Tibial artery (tissue), 4 donors: ENCODE measurements at regions not wholly inside any gene's neighbourhood (a gene's known extent, or its start where the extent isn't known, plus 50 kb on each side); places are given as distances from the start of the nearest gene placed in this dataset.
A peak's percentile ranks its signal among the peaks of the same experiment; 100 is the strongest.

Experiments used
- DNase-seq, 2 donors: peaks; one replicate each; pipeline ENCODE4 v3.0.0-alpha.2; 2019
- H3K27ac ChIP-seq, 2 donors: fragments of 200-600 bp; sonication (generic) in 1 of 2; 1 replicate in 1 of 2; 2 replicates in 1 of 2; pipeline ENCODE4 v1.5.1; 2018 to 2019; ENCODE audit warnings: mild to moderate bottlenecking in 1 of 2
- H3K27me3 ChIP-seq, 2 donors: fragments of 200-600 bp; sonication (generic) in 1 of 2; one replicate each; pipeline versions ENCODE4 v1.5.1 to v1.6.0; 2016 to 2019
- H3K36me3 ChIP-seq, 3 donors: fragments of 200-600 bp; sonication (generic) in 2 of 3; one replicate each; pipeline ENCODE4 v1.5.1; 2016 to 2019; ENCODE audit warnings: mild to moderate bottlenecking in 2 of 3
- H3K4me1 ChIP-seq, 4 donors: fragments of 200-600 bp; sonication (generic) in 2 of 4; 1 replicate in 3 of 4; 2 replicates in 1 of 4; pipeline ENCODE4 v1.5.1; 2016 to 2019
- H3K4me3 ChIP-seq, 2 donors: fragments of 200-600 bp; sonication (generic) in 1 of 2; 1 replicate in 1 of 2; 2 replicates in 1 of 2; pipeline ENCODE4 v1.5.1; 2018 to 2019; ENCODE audit warnings: mild to moderate bottlenecking in 2 of 2
- H3K9me3 ChIP-seq, 3 donors: fragments of 200-600 bp; sonication (generic) in 1 of 3; one replicate each; pipeline ENCODE4 v1.5.1; 2016 to 2019
- intact Hi-C: fragments of 100-400 bp; cut with DNase I; formaldehyde crosslinking; loops from one replicate; pipeline ENCODE4 v1.15.0; 2023; ENCODE audit warnings: low total_unique reads
- TF ChIP-seq, protein P1 (sequence below), 2 experiments: fragments of 200-600 bp in 1 of 2; fragments of 450-650 bp in 1 of 2; IDR thresholded peaks; one replicate each; pipeline ENCODE4 v1.5.1; 2017 to 2019; ENCODE audit warnings: antibody characterized with exemption in 2 of 2, mild to moderate bottlenecking in 1 of 2, moderate library complexity in 1 of 2

DNA sequence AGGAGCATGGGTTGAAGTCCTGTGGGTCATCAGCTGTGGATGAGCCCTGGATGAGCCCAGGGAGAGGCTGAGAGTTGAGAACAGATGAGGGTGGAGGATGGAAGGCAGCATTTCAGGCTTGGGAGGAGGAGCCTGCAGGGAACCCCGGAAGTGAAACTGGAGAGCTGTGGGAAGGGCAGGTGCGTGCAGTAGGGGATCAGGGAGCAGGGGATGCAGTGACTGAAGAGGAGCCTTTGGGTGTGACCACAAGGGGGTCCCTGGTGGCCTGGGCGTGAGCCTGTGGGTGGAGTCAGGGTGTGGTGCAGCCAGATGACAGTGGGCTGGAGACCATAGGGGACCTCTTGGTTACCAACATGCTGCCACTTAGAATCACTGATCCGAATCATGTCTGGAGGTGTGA lies 115.5 kb downstream of the PAPOLA start:
- intact Hi-C loops = no loop called here
- H3K4me1 ChIP-seq = no peaks in the 10 kb centered on the region
- H3K27ac ChIP-seq = no peak overlapping the region
- no peak overlapping the region for H3K4me3 ChIP-seq
- no peaks in the 10 kb centered on the region for H3K9me3 ChIP-seq
- TF ChIP-seq, protein P1, sequence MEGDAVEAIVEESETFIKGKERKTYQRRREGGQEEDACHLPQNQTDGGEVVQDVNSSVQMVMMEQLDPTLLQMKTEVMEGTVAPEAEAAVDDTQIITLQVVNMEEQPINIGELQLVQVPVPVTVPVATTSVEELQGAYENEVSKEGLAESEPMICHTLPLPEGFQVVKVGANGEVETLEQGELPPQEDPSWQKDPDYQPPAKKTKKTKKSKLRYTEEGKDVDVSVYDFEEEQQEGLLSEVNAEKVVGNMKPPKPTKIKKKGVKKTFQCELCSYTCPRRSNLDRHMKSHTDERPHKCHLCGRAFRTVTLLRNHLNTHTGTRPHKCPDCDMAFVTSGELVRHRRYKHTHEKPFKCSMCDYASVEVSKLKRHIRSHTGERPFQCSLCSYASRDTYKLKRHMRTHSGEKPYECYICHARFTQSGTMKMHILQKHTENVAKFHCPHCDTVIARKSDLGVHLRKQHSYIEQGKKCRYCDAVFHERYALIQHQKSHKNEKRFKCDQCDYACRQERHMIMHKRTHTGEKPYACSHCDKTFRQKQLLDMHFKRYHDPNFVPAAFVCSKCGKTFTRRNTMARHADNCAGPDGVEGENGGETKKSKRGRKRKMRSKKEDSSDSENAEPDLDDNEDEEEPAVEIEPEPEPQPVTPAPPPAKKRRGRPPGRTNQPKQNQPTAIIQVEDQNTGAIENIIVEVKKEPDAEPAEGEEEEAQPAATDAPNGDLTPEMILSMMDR (IDR thresholded peaks at IDR 0.05) = no peak
- no peaks in the 10 kb centered on the region for H3K36me3 ChIP-seq
- DNase-seq = no peak
- H3K27me3 ChIP-seq = peaks cover 0 to 27% of the 10 kb centered on the region in 2 donors

DNA sequence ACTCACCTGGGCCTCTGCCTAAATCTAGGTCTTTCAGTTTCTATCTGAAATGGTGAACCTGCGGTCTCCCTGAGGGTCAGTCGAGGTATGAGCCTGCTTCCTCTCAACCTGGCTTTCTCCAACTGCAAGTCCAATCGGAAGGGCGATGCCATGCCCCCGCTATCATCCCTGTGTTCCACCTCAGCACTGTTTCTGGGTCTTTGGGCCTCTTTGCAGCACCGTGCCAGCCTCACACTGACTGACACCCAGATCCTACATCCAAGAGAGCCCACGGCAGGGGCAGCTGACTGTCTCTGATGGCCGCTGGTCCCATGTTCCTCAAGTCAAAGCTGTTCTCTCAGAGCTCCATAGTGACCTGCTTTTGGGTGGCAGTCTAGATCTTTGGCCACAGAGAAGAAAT lies 120.7 kb downstream of the PAPOLA start:
- TF ChIP-seq, protein P1 (IDR thresholded peaks at IDR 0.05) = no peak
- Histone ChIP-seq H3K4me1 (no peaks in the 10 kb centered on the region), H3K27me3 (peaks cover 0 to 43% of the 10 kb centered on the region in 2 donors), H3K9me3 (no peaks in the 10 kb centered on the region), H3K36me3 (no peaks in the 10 kb centered on the region), H3K27ac (no peak overlapping the region), H3K4me3 (no peak overlapping the region)
- DNase-seq = peak in 1 of 2 donors; percentile 28
- intact Hi-C loops = no loop called here

DNA sequence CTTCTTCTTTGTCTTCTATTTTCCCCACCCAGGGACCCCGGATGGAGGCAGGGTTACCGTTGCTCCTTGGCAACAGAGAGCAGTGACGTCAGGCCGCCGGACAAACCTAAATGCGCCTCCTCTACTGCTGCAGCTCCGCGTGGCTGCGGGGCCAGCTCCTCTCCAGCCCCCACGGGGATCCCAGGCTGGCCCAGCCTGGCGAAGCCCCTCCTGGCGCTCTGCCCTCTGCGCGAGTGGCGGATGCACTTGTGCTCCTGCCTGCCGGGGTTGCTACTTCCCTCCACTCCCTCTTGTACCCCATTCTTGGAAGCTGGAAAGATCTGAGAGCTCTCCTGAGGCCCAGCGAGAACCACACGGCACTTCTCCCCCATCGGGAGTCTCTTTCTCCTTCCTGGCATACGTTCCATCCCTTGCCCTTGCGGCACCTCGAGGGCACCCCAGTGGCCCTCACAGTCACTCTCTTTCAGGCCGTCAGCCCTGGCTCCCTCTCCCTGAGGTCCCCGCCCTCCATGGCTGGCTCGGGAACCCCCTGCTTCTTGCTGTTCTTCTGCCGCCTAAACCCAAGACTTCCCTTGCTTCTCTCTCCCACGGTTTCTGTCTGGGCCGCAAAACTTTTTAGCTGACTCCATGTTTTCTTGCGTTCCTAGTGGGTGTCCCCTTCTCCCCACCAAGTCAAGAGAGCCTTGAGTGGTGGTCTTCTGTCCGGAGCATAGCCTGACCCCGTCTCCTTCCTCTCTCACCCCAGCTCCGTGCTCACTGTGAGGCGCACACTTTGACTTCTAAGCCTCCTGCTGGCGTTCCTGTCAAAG lies 121.7 kb downstream of the PAPOLA start:
- peak in 1 of 2 donors; percentile 59 for DNase-seq
- Histone ChIP-seq H3K27ac (no peak overlapping the region), H3K36me3 (no peaks in the 10 kb centered on the region), H3K27me3 (peaks cover 0 to 41% of the 10 kb centered on the region in 2 donors), H3K4me1 (no peaks in the 10 kb centered on the region), H3K9me3 (no peaks in the 10 kb centered on the region), H3K4me3 (no peak overlapping the region)
- intact Hi-C loops = no loop called here
- TF ChIP-seq, protein P1 (IDR thresholded peaks at IDR 0.05) = no peak

DNA sequence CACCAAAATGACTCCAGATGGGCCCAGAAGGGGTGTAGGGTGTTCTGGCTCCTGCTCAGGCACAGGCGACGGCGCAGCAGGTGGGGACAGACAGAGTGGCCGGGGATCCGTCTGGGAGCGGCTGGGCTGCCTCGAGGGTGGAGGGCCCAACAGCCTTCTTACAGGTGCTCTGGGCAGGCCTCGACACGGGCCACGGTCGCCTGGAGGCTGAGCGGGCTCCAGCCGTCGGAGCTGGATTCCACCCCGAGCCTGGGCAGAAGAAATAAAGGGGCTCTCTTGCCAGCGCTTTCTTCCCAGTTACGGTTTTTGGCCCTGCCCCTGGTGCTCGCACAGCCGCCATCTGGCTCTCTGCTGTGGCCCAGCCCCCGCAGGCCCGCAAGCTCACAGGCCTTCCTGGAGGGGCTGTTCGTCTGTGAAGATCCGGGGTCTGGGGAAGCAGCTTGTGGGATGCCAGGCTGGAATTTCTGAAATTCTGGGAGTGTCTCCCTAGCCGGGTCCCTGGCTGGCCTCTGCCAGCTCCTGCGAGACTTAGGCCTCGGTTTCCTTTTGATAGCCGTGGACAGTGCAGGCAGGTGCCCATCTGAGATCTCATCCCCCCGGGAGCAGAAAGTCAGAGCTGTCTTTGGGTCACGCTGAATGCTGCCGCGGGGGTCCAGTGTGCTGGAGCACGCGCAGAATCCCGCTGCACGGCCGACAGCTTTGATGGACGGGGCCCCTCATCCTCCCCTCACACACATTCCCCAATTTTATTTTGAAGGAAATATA lies 122.7 kb downstream of the PAPOLA start:
- no peak overlapping the region for H3K4me3 ChIP-seq
- DNase-seq = peak in 1 of 2 donors; percentile 54
- H3K36me3 ChIP-seq = no peaks in the 10 kb centered on the region
- peaks cover 0 to 39% of the 10 kb centered on the region in 2 donors for H3K27me3 ChIP-seq
- TF ChIP-seq, protein P1 (IDR thresholded peaks at IDR 0.05) = no peak
- intact Hi-C loops = no loop called here
- no peaks in the 10 kb centered on the region for H3K4me1 ChIP-seq
- no peak overlapping the region for H3K27ac ChIP-seq
- H3K9me3 ChIP-seq = peaks cover 0 to 3% (median 0%) of the 10 kb centered on the region in 3 donors

DNA sequence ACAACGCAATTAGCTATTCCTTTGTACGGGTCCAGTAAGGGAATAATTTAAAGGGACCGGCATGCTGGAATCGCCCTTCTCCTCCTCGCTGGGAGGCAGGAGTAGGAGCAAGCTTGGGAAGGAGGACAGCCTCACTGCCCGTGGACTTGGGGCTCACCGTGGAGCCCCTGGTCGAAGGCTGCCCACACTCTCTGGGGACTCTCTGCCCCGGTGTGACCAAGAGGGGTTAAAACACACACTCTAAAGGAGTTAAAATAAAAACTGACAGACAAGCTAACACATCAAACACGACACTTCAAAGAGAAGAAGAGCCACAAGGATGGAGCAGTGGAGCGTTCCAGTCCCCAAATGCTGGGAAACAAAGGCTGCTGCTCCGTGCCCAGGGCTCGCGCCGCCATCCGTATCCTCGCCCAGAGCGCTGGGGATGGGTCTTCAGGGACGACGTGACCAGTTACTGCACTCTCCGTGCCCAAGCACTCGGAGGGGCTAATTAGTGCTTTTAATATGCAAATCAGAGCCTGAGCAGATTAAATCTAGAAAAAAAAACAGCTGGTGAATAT lies 123.3 kb downstream of the PAPOLA start:
- no peaks in the 10 kb centered on the region for H3K36me3 ChIP-seq
- intact Hi-C loops = no loop called here
- peaks cover 0 to 9% (median 0%) of the 10 kb centered on the region in 3 donors for H3K9me3 ChIP-seq
- DNase-seq = peak in 1 of 2 donors; percentile 42
- H3K27me3 ChIP-seq = peaks cover 0 to 39% of the 10 kb centered on the region in 2 donors
- H3K4me3 ChIP-seq = no peak overlapping the region
- H3K27ac ChIP-seq = no peak overlapping the region
- H3K4me1 ChIP-seq = no peaks in the 10 kb centered on the region
- TF ChIP-seq, protein P1 (IDR thresholded peaks at IDR 0.05) = no peak
